DOHH2 (cell line): ENCODE measurements at regions not wholly inside any gene's neighbourhood (a gene's known extent, or its start where the extent isn't known, plus 50 kb on each side); places are given as distances from the start of the nearest gene placed in this dataset.

Experiments used
- EZH2phosphoT487 ChIP-seq: fragments of 200-600 bp; sonication (generic); IDR thresholded peaks from 2 replicates; pipeline ENCODE4 v1.6.1; 2017; ENCODE audit warnings: borderline replicate concordance, mild to moderate bottlenecking, antibody characterized with exemption, low read length, moderate library complexity, mixed read lengths
- TF ChIP-seq, protein P1 (sequence below): fragments of 200-600 bp; sonication (generic); IDR thresholded peaks from one replicate; pipeline ENCODE4 v1.5.1; 2014; ENCODE audit warnings: antibody characterized with exemption, mild to moderate bottlenecking, low read depth, low read length; ENCODE audit not compliant: poor library complexity, severe bottlenecking

DNA sequence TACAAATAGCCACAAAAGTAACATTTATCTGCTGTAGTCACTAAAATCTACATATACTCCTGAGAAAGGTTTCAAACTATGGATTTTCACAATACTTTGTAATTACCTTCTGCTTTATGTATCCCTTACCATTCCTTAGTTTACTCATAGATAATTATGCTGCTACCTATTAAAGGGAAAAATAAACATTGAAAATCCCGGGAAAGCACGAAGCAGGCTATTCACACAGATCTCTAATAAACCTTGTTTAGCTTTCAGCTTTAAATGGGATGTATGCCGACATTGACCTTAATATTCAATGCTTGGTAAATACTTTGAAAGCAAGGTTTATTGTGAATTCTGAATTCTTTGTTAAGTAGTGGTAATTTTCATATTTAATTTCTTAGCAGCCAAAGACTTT lies 58.5 kb upstream of the SMIM30 start:
- TF ChIP-seq, protein P1, sequence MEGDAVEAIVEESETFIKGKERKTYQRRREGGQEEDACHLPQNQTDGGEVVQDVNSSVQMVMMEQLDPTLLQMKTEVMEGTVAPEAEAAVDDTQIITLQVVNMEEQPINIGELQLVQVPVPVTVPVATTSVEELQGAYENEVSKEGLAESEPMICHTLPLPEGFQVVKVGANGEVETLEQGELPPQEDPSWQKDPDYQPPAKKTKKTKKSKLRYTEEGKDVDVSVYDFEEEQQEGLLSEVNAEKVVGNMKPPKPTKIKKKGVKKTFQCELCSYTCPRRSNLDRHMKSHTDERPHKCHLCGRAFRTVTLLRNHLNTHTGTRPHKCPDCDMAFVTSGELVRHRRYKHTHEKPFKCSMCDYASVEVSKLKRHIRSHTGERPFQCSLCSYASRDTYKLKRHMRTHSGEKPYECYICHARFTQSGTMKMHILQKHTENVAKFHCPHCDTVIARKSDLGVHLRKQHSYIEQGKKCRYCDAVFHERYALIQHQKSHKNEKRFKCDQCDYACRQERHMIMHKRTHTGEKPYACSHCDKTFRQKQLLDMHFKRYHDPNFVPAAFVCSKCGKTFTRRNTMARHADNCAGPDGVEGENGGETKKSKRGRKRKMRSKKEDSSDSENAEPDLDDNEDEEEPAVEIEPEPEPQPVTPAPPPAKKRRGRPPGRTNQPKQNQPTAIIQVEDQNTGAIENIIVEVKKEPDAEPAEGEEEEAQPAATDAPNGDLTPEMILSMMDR: no peak
- no peak for TF ChIP-seq EZH2phosphoT487
